Motor neuron (in vitro differentiated cells): ENCODE measurements at regions not wholly inside any gene's neighbourhood (a gene's known extent, or its start where the extent isn't known, plus 50 kb on each side); places are given as distances from the start of the nearest gene placed in this dataset.

ENCODE experiments used
- ATAC-seq, 8 experiments: fragments of 200-7000 bp; cut with Tn5 transposase; replicated peaks in 6 of 8; 2 replicates each; pipeline ENCODE4 v1.8.0; 2021; ENCODE audit warnings: mild to moderate bottlenecking in 8 of 8, moderate library complexity in 8 of 8
- H3K27ac ChIP-seq, 2 donors: fragments of 250-450 bp; sonication (Bioruptor Pico); 2 replicates each; pipeline ENCODE4 v1.9.0; 2021; ENCODE audit warnings: antibody characterized with exemption in 2 of 2, mild to moderate bottlenecking in 2 of 2, moderate library complexity in 1 of 2
- H3K4me1 ChIP-seq, 2 donors: fragments of 250-450 bp; sonication (Bioruptor Pico); replicated peaks in 1 of 2; 2 replicates each; pipeline ENCODE4 v1.6.1; 2021; ENCODE audit warnings: antibody characterized with exemption in 2 of 2, mild to moderate bottlenecking in 2 of 2, moderate library complexity in 1 of 2
- H3K4me3 ChIP-seq, 5 donors: fragments of 250-450 bp; sonication (Bioruptor Pico); 2 replicates each; pipeline ENCODE4 v1.9.0; 2021; ENCODE audit warnings: antibody characterized with exemption in 5 of 5, mild to moderate bottlenecking in 5 of 5, moderate library complexity in 4 of 5
- WGBS, 10 experiments: fragments of 450-650 bp; shearing (Covaris generic); methylation state at CpG; one replicate each; pipeline ENCODE4 v1.0.0; 2022; 5-methylcytosine and 5-hydroxymethylcytosine counted together
- in situ Hi-C, 9 experiments: fragments of 400-800 bp; cut with MboI; loops; one replicate each; pipeline ENCODE4 v1.15.0; 2021; ENCODE audit warnings: low sequenced_read_pairs in 9 of 9, low pct_unique_long_range_greater_than_20kb in 2 of 9; ENCODE audit not compliant: unreplicated experiment in 9 of 9

GRCh38 chr16:86432691-86433090 lies 77.6 kb upstream of the FOXF1 start:
- 28 to 87% (median 73%) methylated on average over 2 to 8 of the region's 15 CpGs; no CpG with 5 or more reads in 4 of the 10 experiments for WGBS, 10 experiments
- in situ Hi-C loops, result no loop called here
- no peak overlapping the region for H3K4me3 ChIP-seq
- H3K4me1 ChIP-seq, result peaks cover 18 to 21% of the 10 kb centered on the region in 2 donors
- peak in 5 of 8 experiments; percentile 71 to 97 (median 96) for ATAC-seq
- peak overlapping the region; percentile 10 to 47 for H3K27ac ChIP-seq

- Histone ChIP-seq H3K27ac (no peak overlapping the region), H3K4me1 (peaks cover 18 to 27% of the 10 kb centered on the region in 2 donors), H3K4me3 (no peak overlapping the region)
- WGBS, 10 experiments, result 13 to 71% (median 54%) methylated on average over 1 to 6 of the region's 7 CpGs; no CpG with 5 or more reads in 2 of the 10 experiments
- no peak for ATAC-seq
- in situ Hi-C loops, result no loop called here
Observed at GRCh38 chr16:86436466-86437185, 73.7 kb upstream of the FOXF1 start.

- WGBS, 10 experiments, result 25 to 83% (median 66%) methylated on average over 2 to 3 of the region's 3 CpGs; no CpG with 5 or more reads in 1 of the 10 experiments
- ATAC-seq, result no peak
- H3K4me1 ChIP-seq, result peaks cover 18 to 28% of the 10 kb centered on the region in 2 donors
- in situ Hi-C loops, result no loop called here
- H3K4me3 ChIP-seq, result no peak overlapping the region
- H3K27ac ChIP-seq, result no peak overlapping the region
Observed at GRCh38 chr16:86437348-86437747, 73.0 kb upstream of the FOXF1 start.

- WGBS, 10 experiments, result 7 to 92% (median 77%) methylated on average over 1 to 8 of the region's 9 CpGs; no CpG with 5 or more reads in 2 of the 10 experiments
- Histone ChIP-seq H3K27ac (no peak overlapping the region), H3K4me1 (peaks cover 3 to 21% of the 10 kb centered on the region in 2 donors), H3K4me3 (no peak overlapping the region)
- ATAC-seq, result no peak
- in situ Hi-C loops, result no loop called here
Observed at GRCh38 chr16:86442703-86443102, 67.6 kb upstream of the FOXF1 start.

- no peak overlapping the region for H3K4me3 ChIP-seq
- peaks cover 3 to 21% of the 10 kb centered on the region in 2 donors for H3K4me1 ChIP-seq
- ATAC-seq, result peak in 4 of 8 experiments; percentile 40 to 82 (median 55)
- no peak overlapping the region for H3K27ac ChIP-seq
- 29 to 85% (median 79%) methylated on average over 1 to 6 of the region's 21 CpGs; no CpG with 5 or more reads in 4 of the 10 experiments for WGBS, 10 experiments
- in situ Hi-C loops, result no loop called here
Observed at GRCh38 chr16:86443508-86444147, 66.7 kb upstream of the FOXF1 start.

GRCh38 chr16:86444261-86444660 lies 66.1 kb upstream of the FOXF1 start:
- WGBS, 10 experiments, result 3 to 61% (median 43%) methylated on average over 1 to 7 of the region's 17 CpGs; no CpG with 5 or more reads in 4 of the 10 experiments
- no peak overlapping the region for H3K27ac ChIP-seq
- ATAC-seq, result peak in 4 of 8 experiments; percentile 9 to 67 (median 14)
- peaks cover 3 to 21% of the 10 kb centered on the region in 2 donors for H3K4me1 ChIP-seq
- H3K4me3 ChIP-seq, result no peak overlapping the region
- in situ Hi-C loops, result no loop called here

GRCh38 chr16:86444661-86445060 lies 65.7 kb upstream of the FOXF1 start:
- in situ Hi-C loops, result no loop called here
- Histone ChIP-seq H3K4me1 (peaks cover 3 to 21% of the 10 kb centered on the region in 2 donors), H3K27ac (no peak overlapping the region), H3K4me3 (no peak overlapping the region)
- 28 to 80% (median 53%) methylated on average over 2 to 5 of the region's 5 CpGs; no CpG with 5 or more reads in 1 of the 10 experiments for WGBS, 10 experiments
- ATAC-seq, result peak in 1 of 8 experiments; percentile 34

- in situ Hi-C loops, result no loop called here
- no peak overlapping the region for H3K27ac ChIP-seq
- peaks cover 3 to 18% of the 10 kb centered on the region in 2 donors for H3K4me1 ChIP-seq
- no peak for ATAC-seq
- no peak overlapping the region for H3K4me3 ChIP-seq
- 20 to 100% (median 72%) methylated on average over 1 to 6 of the region's 7 CpGs; no CpG with 5 or more reads in 2 of the 10 experiments for WGBS, 10 experiments
Observed at GRCh38 chr16:86446279-86446678, 64.0 kb upstream of the FOXF1 start.

- WGBS, 10 experiments, result 33 to 100% (median 75%) methylated on average over 1 to 2 of the region's 3 CpGs; no CpG with 5 or more reads in 4 of the 10 experiments
- Histone ChIP-seq H3K4me1 (peaks cover 0 to 9% of the 10 kb centered on the region in 2 donors), H3K27ac (no peak overlapping the region), H3K4me3 (no peak overlapping the region)
- ATAC-seq, result no peak
- in situ Hi-C loops, result no loop called here
Observed at GRCh38 chr16:86447228-86447627, 63.1 kb upstream of the FOXF1 start.

GRCh38 chr16:86448306-86448890 lies 61.9 kb upstream of the FOXF1 start:
- in situ Hi-C loops, result no loop called here
- Histone ChIP-seq H3K27ac (no peak overlapping the region), H3K4me3 (no peak overlapping the region), H3K4me1 (peaks cover 0 to 7% of the 10 kb centered on the region in 2 donors)
- WGBS, 10 experiments, result 3 to 96% (median 74%) methylated on average over 3 to 11 of the region's 11 CpGs
- ATAC-seq, result no peak

GRCh38 chr16:86449446-86450095 lies 60.8 kb upstream of the FOXF1 start:
- in situ Hi-C loops, result no loop called here
- H3K27ac ChIP-seq, result no peak overlapping the region
- 0 to 83% (median 70%) methylated on average over 1 to 10 of the region's 16 CpGs for WGBS, 10 experiments
- ATAC-seq, result no peak
- H3K4me1 ChIP-seq, result no peaks in the 10 kb centered on the region
- H3K4me3 ChIP-seq, result no peak overlapping the region

- Histone ChIP-seq H3K4me1 (no peaks in the 10 kb centered on the region), H3K27ac (no peak overlapping the region), H3K4me3 (no peak overlapping the region)
- WGBS, 10 experiments, result 30 to 93% (median 60%) methylated on average over 1 to 2 of the region's 2 CpGs; no CpG with 5 or more reads in 7 of the 10 experiments
- in situ Hi-C loops, result no loop called here
- no peak for ATAC-seq
Observed at GRCh38 chr16:86450691-86451090, 59.6 kb upstream of the FOXF1 start.

- in situ Hi-C loops, result no loop called here
- no peak for ATAC-seq
- no peaks in the 10 kb centered on the region for H3K4me1 ChIP-seq
- H3K4me3 ChIP-seq, result no peak overlapping the region
- no peak overlapping the region for H3K27ac ChIP-seq
- WGBS, 10 experiments, result 0 to 100% (median 20%) methylated on average over 1 to 2 of the region's 2 CpGs; no CpG with 5 or more reads in 5 of the 10 experiments
Observed at GRCh38 chr16:86452451-86452850, 57.9 kb upstream of the FOXF1 start.
